WTC11 (cell line): ENCODE measurements at regions not wholly inside any gene's neighbourhood (a gene's known extent, or its start where the extent isn't known, plus 50 kb on each side); places are given as distances from the start of the nearest gene placed in this dataset.

ENCODE experiments used
- ATAC-seq: fragments of 200-7000 bp; cut with Tn5 transposase; 2 replicates; pipeline ENCODE4 v1.10.0; 2021; ENCODE audit warnings: mild to moderate bottlenecking, moderate library complexity
- CTCF ChIA-PET: fragments of 300-600 bp; sonication (Branson Sonifier 250); formaldehyde crosslinking; loops from one replicate; lab custom pipeline; 2021; ENCODE audit warnings: antibody characterized with exemption; lab: Charles Lee
- POLR2A ChIA-PET: fragments of 350-600 bp; sonication (Branson Sonifier 250); formaldehyde crosslinking; loops from one replicate; lab custom pipeline; 2021; ENCODE audit warnings: antibody characterized with exemption; lab: Charles Lee
- DNase-seq: peaks from one replicate; pipeline ENCODE4 v3.0.0; 2021; ENCODE audit warnings: low spot score
- H3K27ac Mint-ChIP-seq: 2 replicates; pipeline ENCODE4 v1.8.0; 2021; ENCODE audit warnings: mixed read lengths
- H3K27me3 Mint-ChIP-seq: 2 replicates; pipeline ENCODE4 v1.8.0; 2021; ENCODE audit warnings: low read depth, mild to moderate bottlenecking, moderate library complexity, mixed read lengths
- H3K36me3 Mint-ChIP-seq: 2 replicates; pipeline ENCODE4 v1.8.0; 2021; ENCODE audit warnings: mixed read lengths
- H3K4me1 Mint-ChIP-seq: 2 replicates; pipeline ENCODE4 v1.8.0; 2022; ENCODE audit warnings: mixed read lengths
- H3K4me3 Mint-ChIP-seq: 2 replicates; pipeline ENCODE4 v1.8.0; 2021; ENCODE audit warnings: mild to moderate bottlenecking, moderate library complexity, mixed read lengths
- H3K9me3 Mint-ChIP-seq: 2 replicates; pipeline ENCODE4 v1.8.0; 2021; ENCODE audit warnings: mixed read lengths
- FOXP1 ChIP-seq: sonication (generic); formaldehyde crosslinking; IDR thresholded peaks from 2 replicates; pipeline ENCODE4 v1.8.0; 2022; ENCODE audit warnings: missing genetic modification reagents, mild to moderate bottlenecking, moderate library complexity, borderline replicate concordance
- JUN ChIP-seq: sonication (generic); formaldehyde crosslinking; IDR thresholded peaks from 2 replicates; pipeline ENCODE4 v1.8.0; 2023; ENCODE audit warnings: mild to moderate bottlenecking, missing genetic modification reagents
- NR2C2 ChIP-seq: sonication (generic); formaldehyde crosslinking; IDR thresholded peaks from 2 replicates; pipeline ENCODE4 v1.8.0; 2022; ENCODE audit warnings: mild to moderate bottlenecking, missing genetic modification reagents
- RORB ChIP-seq: fragments of 250-450 bp; sonication (Bioruptor Pico); IDR thresholded peaks from 2 replicates; pipeline ENCODE4 v1.9.0; 2021; ENCODE audit warnings: mild to moderate bottlenecking
- TCF7 ChIP-seq: sonication (generic); formaldehyde crosslinking; IDR thresholded peaks from 2 replicates; pipeline ENCODE4 v1.8.0; 2022; ENCODE audit warnings: mild to moderate bottlenecking, low read depth, missing genetic modification reagents, moderate library complexity
- TEAD1 ChIP-seq: sonication (generic); formaldehyde crosslinking; IDR thresholded peaks from 2 replicates; pipeline ENCODE4 v1.8.0; 2022; ENCODE audit warnings: mild to moderate bottlenecking, missing genetic modification reagents
- ZBTB21 ChIP-seq: sonication (generic); formaldehyde crosslinking; IDR thresholded peaks from 2 replicates; pipeline ENCODE4 v1.8.1; 2023; ENCODE audit warnings: mild to moderate bottlenecking, missing genetic modification reagents, borderline replicate concordance
- ZNF317 ChIP-seq: sonication (generic); formaldehyde crosslinking; IDR thresholded peaks from 2 replicates; pipeline ENCODE4 v1.8.1; 2023; ENCODE audit warnings: low read depth, mild to moderate bottlenecking, moderate library complexity, missing genetic modification reagents, borderline replicate concordance
- TF ChIP-seq, protein P1 (sequence below): sonication (generic); formaldehyde crosslinking; IDR thresholded peaks from 2 replicates; pipeline ENCODE4 v1.8.1; 2022; ENCODE audit warnings: low read depth, missing genetic modification reagents, borderline replicate concordance
- TF ChIP-seq, protein P2 (sequence below): sonication (generic); formaldehyde crosslinking; IDR thresholded peaks from 2 replicates; pipeline ENCODE4 v1.8.1; 2023; ENCODE audit warnings: mild to moderate bottlenecking, missing genetic modification reagents, moderate library complexity
- TF ChIP-seq, protein P3 (sequence below): sonication (generic); formaldehyde crosslinking; IDR thresholded peaks from 2 replicates; pipeline ENCODE4 v1.8.0; 2023; ENCODE audit warnings: missing genetic modification reagents
- TF ChIP-seq, protein P4 (sequence below): sonication (generic); formaldehyde crosslinking; IDR thresholded peaks from 2 replicates; pipeline ENCODE4 v1.8.0; 2022; ENCODE audit warnings: missing genetic modification reagents
- TF ChIP-seq, protein P5 (sequence below): sonication (generic); formaldehyde crosslinking; IDR thresholded peaks from 2 replicates; pipeline ENCODE4 v1.8.1; 2022; ENCODE audit warnings: mild to moderate bottlenecking, moderate library complexity, missing genetic modification reagents
- TF ChIP-seq, protein P6 (sequence below): sonication (generic); formaldehyde crosslinking; IDR thresholded peaks from 2 replicates; pipeline ENCODE4 v1.8.1; 2022; ENCODE audit warnings: low read depth, mild to moderate bottlenecking, moderate library complexity, missing genetic modification reagents, borderline replicate concordance

DNA sequence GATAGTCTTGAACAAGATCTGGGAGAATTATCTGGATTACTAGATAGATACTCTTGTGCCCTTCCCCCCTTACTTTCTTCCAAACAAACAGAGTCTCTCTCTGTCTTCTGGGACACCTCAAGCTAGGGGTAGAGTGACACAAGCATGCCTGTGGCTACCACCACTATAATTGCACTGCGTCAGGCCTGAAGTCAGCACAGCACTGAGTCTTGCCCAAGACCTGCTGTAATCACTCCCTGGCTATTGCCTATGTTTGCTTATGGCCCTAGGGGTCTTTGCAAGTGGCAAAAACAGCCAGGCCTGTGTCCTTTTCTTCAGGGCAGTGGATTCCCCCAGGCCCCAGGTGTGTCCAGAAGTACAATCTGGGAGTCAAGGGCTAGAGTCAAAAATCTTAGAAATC lies 106.6 kb downstream of the SLC5A7 start:
- DNase-seq: no peak
- Mint-ChIP-seq H3K27me3 (no peaks in the 10 kb centered on the region), H3K9me3 (peaks cover 41% of the 10 kb centered on the region)
- TF ChIP-seq RORB (CRISPR knock-in tag): no peak
- TF ChIP-seq, protein P1, sequence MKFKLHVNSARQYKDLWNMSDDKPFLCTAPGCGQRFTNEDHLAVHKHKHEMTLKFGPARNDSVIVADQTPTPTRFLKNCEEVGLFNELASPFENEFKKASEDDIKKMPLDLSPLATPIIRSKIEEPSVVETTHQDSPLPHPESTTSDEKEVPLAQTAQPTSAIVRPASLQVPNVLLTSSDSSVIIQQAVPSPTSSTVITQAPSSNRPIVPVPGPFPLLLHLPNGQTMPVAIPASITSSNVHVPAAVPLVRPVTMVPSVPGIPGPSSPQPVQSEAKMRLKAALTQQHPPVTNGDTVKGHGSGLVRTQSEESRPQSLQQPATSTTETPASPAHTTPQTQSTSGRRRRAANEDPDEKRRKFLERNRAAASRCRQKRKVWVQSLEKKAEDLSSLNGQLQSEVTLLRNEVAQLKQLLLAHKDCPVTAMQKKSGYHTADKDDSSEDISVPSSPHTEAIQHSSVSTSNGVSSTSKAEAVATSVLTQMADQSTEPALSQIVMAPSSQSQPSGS: no peak
- TF ChIP-seq, all 79 proteins: peak for 0
- Mint-ChIP-seq H3K36me3 (peaks cover 5% of the 10 kb centered on the region), H3K27ac (no peak overlapping the region), H3K4me3 (no peak overlapping the region), H3K4me1 (peaks cover 3% of the 10 kb centered on the region; the same call in 1 of the 2 replicates)
- POLR2A ChIA-PET: no interaction called here
- CTCF ChIA-PET: no interaction called here
- ATAC-seq: no peak

DNA sequence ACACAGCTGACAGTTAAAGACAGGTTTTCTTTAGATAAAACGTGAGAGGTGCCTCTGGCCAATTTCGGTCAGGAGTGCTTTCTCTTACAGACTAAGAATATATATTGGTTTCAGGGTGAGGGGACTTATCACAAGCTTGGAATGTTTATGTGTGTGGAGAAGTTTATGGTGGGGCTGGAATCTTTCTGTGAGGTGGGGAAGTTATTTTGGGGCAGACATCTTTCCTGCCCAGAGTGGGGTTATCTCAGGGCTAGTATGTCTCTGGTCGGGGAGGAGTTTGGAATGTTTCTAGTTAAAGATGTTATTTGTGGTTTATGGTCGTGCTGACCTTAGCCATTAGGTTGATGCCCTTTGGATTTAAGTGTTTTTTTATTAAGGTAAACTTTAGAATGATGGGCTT lies 115.2 kb downstream of the SLC5A7 start:
- Mint-ChIP-seq H3K27me3 (peaks cover 17% of the 10 kb centered on the region), H3K4me1 (peaks cover 14% of the 10 kb centered on the region), H3K36me3 (no peaks in the 10 kb centered on the region), H3K27ac (no peak overlapping the region), H3K4me3 (no peak overlapping the region), H3K9me3 (peaks cover 5% of the 10 kb centered on the region; the same call in 1 of the 2 replicates)
- DNase-seq: no peak
- POLR2A ChIA-PET: interaction anchor here (0.6 kb wide), 1 partner anchor 325 kb away, joined by 3 read pairs; no protein-coding TSS in a partner anchor
- TF ChIP-seq FOXP1 (no peak), JUN (CRISPR knock-in tag) (no peak), TEAD1 (no peak)
- TF ChIP-seq, protein P2, sequence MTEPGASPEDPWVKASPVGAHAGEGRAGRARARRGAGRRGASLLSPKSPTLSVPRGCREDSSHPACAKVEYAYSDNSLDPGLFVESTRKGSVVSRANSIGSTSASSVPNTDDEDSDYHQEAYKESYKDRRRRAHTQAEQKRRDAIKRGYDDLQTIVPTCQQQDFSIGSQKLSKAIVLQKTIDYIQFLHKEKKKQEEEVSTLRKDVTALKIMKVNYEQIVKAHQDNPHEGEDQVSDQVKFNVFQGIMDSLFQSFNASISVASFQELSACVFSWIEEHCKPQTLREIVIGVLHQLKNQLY: no peak
- TF ChIP-seq, protein P3, sequence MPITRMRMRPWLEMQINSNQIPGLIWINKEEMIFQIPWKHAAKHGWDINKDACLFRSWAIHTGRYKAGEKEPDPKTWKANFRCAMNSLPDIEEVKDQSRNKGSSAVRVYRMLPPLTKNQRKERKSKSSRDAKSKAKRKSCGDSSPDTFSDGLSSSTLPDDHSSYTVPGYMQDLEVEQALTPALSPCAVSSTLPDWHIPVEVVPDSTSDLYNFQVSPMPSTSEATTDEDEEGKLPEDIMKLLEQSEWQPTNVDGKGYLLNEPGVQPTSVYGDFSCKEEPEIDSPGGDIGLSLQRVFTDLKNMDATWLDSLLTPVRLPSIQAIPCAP (CRISPR knock-in tag): no peak
- TF ChIP-seq, protein P4, sequence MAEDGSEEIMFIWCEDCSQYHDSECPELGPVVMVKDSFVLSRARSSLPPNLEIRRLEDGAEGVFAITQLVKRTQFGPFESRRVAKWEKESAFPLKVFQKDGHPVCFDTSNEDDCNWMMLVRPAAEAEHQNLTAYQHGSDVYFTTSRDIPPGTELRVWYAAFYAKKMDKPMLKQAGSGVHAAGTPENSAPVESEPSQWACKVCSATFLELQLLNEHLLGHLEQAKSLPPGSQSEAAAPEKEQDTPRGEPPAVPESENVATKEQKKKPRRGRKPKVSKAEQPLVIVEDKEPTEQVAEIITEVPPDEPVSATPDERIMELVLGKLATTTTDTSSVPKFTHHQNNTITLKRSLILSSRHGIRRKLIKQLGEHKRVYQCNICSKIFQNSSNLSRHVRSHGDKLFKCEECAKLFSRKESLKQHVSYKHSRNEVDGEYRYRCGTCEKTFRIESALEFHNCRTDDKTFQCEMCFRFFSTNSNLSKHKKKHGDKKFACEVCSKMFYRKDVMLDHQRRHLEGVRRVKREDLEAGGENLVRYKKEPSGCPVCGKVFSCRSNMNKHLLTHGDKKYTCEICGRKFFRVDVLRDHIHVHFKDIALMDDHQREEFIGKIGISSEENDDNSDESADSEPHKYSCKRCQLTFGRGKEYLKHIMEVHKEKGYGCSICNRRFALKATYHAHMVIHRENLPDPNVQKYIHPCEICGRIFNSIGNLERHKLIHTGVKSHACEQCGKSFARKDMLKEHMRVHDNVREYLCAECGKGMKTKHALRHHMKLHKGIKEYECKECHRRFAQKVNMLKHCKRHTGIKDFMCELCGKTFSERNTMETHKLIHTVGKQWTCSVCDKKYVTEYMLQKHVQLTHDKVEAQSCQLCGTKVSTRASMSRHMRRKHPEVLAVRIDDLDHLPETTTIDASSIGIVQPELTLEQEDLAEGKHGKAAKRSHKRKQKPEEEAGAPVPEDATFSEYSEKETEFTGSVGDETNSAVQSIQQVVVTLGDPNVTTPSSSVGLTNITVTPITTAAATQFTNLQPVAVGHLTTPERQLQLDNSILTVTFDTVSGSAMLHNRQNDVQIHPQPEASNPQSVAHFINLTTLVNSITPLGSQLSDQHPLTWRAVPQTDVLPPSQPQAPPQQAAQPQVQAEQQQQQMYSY (CRISPR knock-in tag): no peak
- TF ChIP-seq, protein P5, sequence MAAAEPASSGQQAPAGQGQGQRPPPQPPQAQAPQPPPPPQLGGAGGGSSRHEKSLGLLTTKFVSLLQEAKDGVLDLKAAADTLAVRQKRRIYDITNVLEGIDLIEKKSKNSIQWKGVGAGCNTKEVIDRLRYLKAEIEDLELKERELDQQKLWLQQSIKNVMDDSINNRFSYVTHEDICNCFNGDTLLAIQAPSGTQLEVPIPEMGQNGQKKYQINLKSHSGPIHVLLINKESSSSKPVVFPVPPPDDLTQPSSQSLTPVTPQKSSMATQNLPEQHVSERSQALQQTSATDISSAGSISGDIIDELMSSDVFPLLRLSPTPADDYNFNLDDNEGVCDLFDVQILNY (CRISPR knock-in tag): no peak
- no peak for ATAC-seq
- CTCF ChIA-PET: no interaction called here

DNA sequence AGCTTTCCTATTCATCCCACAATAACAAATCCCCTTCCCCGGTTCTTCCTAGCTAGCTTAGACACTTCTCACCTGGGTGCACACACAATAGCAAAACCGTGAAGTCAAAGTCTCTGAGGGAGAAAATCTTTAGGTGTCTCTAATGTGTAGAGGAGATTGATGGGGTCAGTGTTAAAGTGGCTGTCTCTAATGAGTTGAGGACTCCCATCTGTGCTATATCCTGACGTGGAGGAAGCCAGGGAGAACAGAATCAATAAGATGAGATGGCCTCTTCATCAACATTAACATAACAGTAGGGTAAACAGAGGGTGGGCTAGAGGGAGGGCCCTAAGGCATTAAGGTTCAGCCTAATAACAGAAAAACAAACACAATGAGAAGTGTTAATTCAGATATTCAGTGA lies 120.4 kb downstream of the SLC5A7 start:
- ChIA-PET CTCF (no interaction called here), POLR2A (no interaction called here)
- H3K27me3 Mint-ChIP-seq: peaks cover 63% of the 10 kb centered on the region
- TF ChIP-seq NR2C2 (CRISPR knock-in tag): no peak
- no peak for TF ChIP-seq ZBTB21 (CRISPR knock-in tag)
- TF ChIP-seq, protein P6, sequence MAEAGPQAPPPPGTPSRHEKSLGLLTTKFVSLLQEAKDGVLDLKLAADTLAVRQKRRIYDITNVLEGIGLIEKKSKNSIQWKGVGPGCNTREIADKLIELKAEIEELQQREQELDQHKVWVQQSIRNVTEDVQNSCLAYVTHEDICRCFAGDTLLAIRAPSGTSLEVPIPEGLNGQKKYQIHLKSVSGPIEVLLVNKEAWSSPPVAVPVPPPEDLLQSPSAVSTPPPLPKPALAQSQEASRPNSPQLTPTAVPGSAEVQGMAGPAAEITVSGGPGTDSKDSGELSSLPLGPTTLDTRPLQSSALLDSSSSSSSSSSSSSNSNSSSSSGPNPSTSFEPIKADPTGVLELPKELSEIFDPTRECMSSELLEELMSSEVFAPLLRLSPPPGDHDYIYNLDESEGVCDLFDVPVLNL (CRISPR knock-in tag): no peak
- TF ChIP-seq, protein P4 (CRISPR knock-in tag): no peak
- TF ChIP-seq ZNF317 (CRISPR knock-in tag): no peak
- no peak for TF ChIP-seq TCF7 (CRISPR knock-in tag)
- peak overlapping the region; percentile 37 for H3K4me3 Mint-ChIP-seq
- DNase-seq (no peak), ATAC-seq (peak; percentile 99)
- H3K36me3 Mint-ChIP-seq: peaks cover 21% of the 10 kb centered on the region
- peaks cover 32% of the 10 kb centered on the region for H3K4me1 Mint-ChIP-seq
- H3K9me3 Mint-ChIP-seq: peaks cover 22% of the 10 kb centered on the region
- no peak overlapping the region for H3K27ac Mint-ChIP-seq
